HG02973 (cell line): ENCODE measurements at regions not wholly inside any gene's neighbourhood (a gene's known extent, or its start where the extent isn't known, plus 50 kb on each side); places are given as distances from the start of the nearest gene placed in this dataset.

ENCODE experiments used
- ATAC-seq: cut with Tn5 transposase; IDR thresholded peaks from one replicate; pipeline ENCODE4 v1.9.1; 2021; ENCODE audit warnings: moderate library complexity; ENCODE audit not compliant: unreplicated experiment

- ATAC-seq, result no peak
Measured at GRCh38 chr2:228658998-228659397, 477.5 kb upstream of the SPHKAP start.

- ATAC-seq, result no peak
Measured at GRCh38 chr2:228657807-228658402, 476.4 kb upstream of the SPHKAP start.

GRCh38 chr2:228655331-228655730 lies 473.8 kb upstream of the SPHKAP start:
- ATAC-seq, result no peak

- no peak for ATAC-seq
Measured at GRCh38 chr2:228654707-228655106, 473.2 kb upstream of the SPHKAP start.

- no peak for ATAC-seq
Measured at GRCh38 chr2:228653884-228654283, 472.4 kb upstream of the SPHKAP start.

GRCh38 chr2:228652366-228652765 lies 470.9 kb upstream of the SPHKAP start:
- ATAC-seq, result no peak

- no peak for ATAC-seq
Measured at GRCh38 chr2:228649876-228650275, 468.4 kb upstream of the SPHKAP start.

GRCh38 chr2:228649447-228649846 lies 468.0 kb upstream of the SPHKAP start:
- ATAC-seq, result no peak

GRCh38 chr2:228648541-228648940 lies 467.1 kb upstream of the SPHKAP start:
- no peak for ATAC-seq

- no peak for ATAC-seq
Measured at GRCh38 chr2:228646061-228646460, 464.6 kb upstream of the SPHKAP start.

GRCh38 chr2:228644199-228644598 lies 462.7 kb upstream of the SPHKAP start:
- ATAC-seq, result no peak

GRCh38 chr2:228642861-228643260 lies 461.4 kb upstream of the SPHKAP start:
- no peak for ATAC-seq

GRCh38 chr2:228630786-228631185 lies 449.3 kb upstream of the SPHKAP start:
- no peak for ATAC-seq

- ATAC-seq, result no peak
Measured at GRCh38 chr2:228629251-228629650, 447.8 kb upstream of the SPHKAP start.

GRCh38 chr2:228628682-228629081 lies 447.2 kb upstream of the SPHKAP start:
- no peak for ATAC-seq

GRCh38 chr2:228627510-228627909 lies 446.0 kb upstream of the SPHKAP start:
- ATAC-seq, result no peak

GRCh38 chr2:228625481-228625880 lies 444.0 kb upstream of the SPHKAP start:
- ATAC-seq, result no peak

GRCh38 chr2:228624733-228625132 lies 443.2 kb upstream of the SPHKAP start:
- ATAC-seq, result no peak

- no peak for ATAC-seq
Measured at GRCh38 chr2:228615496-228615895, 434.0 kb upstream of the SPHKAP start.

- no peak for ATAC-seq
Measured at GRCh38 chr2:228614741-228615140, 433.3 kb upstream of the SPHKAP start.

GRCh38 chr2:228613133-228613850 lies 431.8 kb upstream of the SPHKAP start:
- ATAC-seq, result peak; percentile 59

- ATAC-seq, result no peak
Measured at GRCh38 chr2:228611171-228611570, 429.7 kb upstream of the SPHKAP start.

GRCh38 chr2:228602288-228602687 lies 420.8 kb upstream of the SPHKAP start:
- ATAC-seq, result no peak
